NCI-H226 (cell line): ENCODE measurements at regions not wholly inside any gene's neighbourhood (a gene's known extent, or its start where the extent isn't known, plus 50 kb on each side); places are given as distances from the start of the nearest gene placed in this dataset.
A peak's percentile ranks its signal among the peaks of the same experiment; 100 is the strongest.

Experiments used
- DNase-seq: peaks from one replicate; pipeline ENCODE4 v3.0.0-alpha.2; 2015

GRCh38 chr1:201660931-201661822 is 122.2 kb downstream of the NAV1 start:
- DNase-seq = no peak

GRCh38 chr1:201661823-201662359 is 123.0 kb downstream of the NAV1 start:
- no peak for DNase-seq

- no peak for DNase-seq
Measured at GRCh38 chr1:201662646-201663045, 123.7 kb downstream of the NAV1 start.

- DNase-seq = no peak
Measured at GRCh38 chr1:201663491-201664113, 124.7 kb downstream of the NAV1 start.

GRCh38 chr1:201665036-201665435 is 126.1 kb downstream of the NAV1 start:
- DNase-seq = no peak

- DNase-seq = no peak
Measured at GRCh38 chr1:201666102-201666501, 127.2 kb downstream of the NAV1 start.

- no peak for DNase-seq
Measured at GRCh38 chr1:201666645-201667044, 127.7 kb downstream of the NAV1 start.

- no peak for DNase-seq
Measured at GRCh38 chr1:201667479-201667878, 128.6 kb downstream of the NAV1 start.

GRCh38 chr1:201670517-201670916 is 131.6 kb downstream of the NAV1 start:
- DNase-seq = no peak

- no peak for DNase-seq
Measured at GRCh38 chr1:201672685-201673084, 133.8 kb downstream of the NAV1 start.

- DNase-seq = no peak
Measured at GRCh38 chr1:201673093-201673492, 134.2 kb downstream of the NAV1 start.

- DNase-seq = no peak
Measured at GRCh38 chr1:201673915-201674314, 135.0 kb downstream of the NAV1 start.

- DNase-seq = no peak
Measured at GRCh38 chr1:201675143-201675542, 136.2 kb downstream of the NAV1 start.

- DNase-seq = peak; percentile 60
Measured at GRCh38 chr1:201676197-201676596, 137.3 kb downstream of the NAV1 start.

GRCh38 chr1:201676641-201677040 is 137.7 kb downstream of the NAV1 start:
- DNase-seq = no peak

- DNase-seq = no peak
Measured at GRCh38 chr1:201678264-201679101, 139.6 kb downstream of the NAV1 start.

- no peak for DNase-seq
Measured at GRCh38 chr1:201681375-201681774, 142.4 kb downstream of the NAV1 start.

GRCh38 chr1:201682964-201683363 is 144.0 kb downstream of the NAV1 start:
- DNase-seq = no peak

GRCh38 chr1:201683397-201683796 is 144.5 kb downstream of the NAV1 start:
- no peak for DNase-seq

- DNase-seq = no peak
Measured at GRCh38 chr1:201685485-201685884, 143.5 kb upstream of the IPO9 start.

- no peak for DNase-seq
Measured at GRCh38 chr1:201686714-201687455, 142.1 kb upstream of the IPO9 start.

GRCh38 chr1:201688514-201688913 is 140.4 kb upstream of the IPO9 start:
- no peak for DNase-seq
